Thyroid gland (tissue), 4 donors: ENCODE measurements at regions not wholly inside any gene's neighbourhood (a gene's known extent, or its start where the extent isn't known, plus 50 kb on each side); places are given as distances from the start of the nearest gene placed in this dataset.

ENCODE experiments used
- CTCF ChIP-seq, 6 experiments: fragments of 200-600 bp in 3 of 6; fragments of 450-650 bp in 3 of 6; sonication (generic) in 3 of 6; IDR thresholded peaks; one replicate each; pipeline ENCODE4 v1.5.1; 2016 to 2019; ENCODE audit warnings: antibody characterized with exemption in 6 of 6, mild to moderate bottlenecking in 2 of 6, inconsistent platforms in 1 of 6, moderate library complexity in 1 of 6
- POLR2A ChIP-seq, 2 donors: fragments of 450-650 bp; IDR thresholded peaks; one replicate each; pipeline ENCODE4 v1.6.1; 2017; ENCODE audit warnings: antibody characterized with exemption in 2 of 2, mild to moderate bottlenecking in 2 of 2, moderate library complexity in 1 of 2

GRCh38 chr20:39263076-39263475, 300.9 kb downstream of the DHX35 start:
- TF ChIP-seq CTCF (IDR thresholded peaks at IDR 0.05) (no peak), POLR2A (IDR thresholded peaks at IDR 0.05) (no peak)
